Fibroblast of lung (primary cell): ENCODE measurements at regions not wholly inside any gene's neighbourhood (a gene's known extent, or its start where the extent isn't known, plus 50 kb on each side); places are given as distances from the start of the nearest gene placed in this dataset.

Experiments
- EZH2 ChIP-seq: IDR thresholded peaks from 2 replicates; pipeline ENCODE4 v1.5.1; 2012; ENCODE audit warnings: low read length, control low read depth, mild to moderate bottlenecking; ENCODE audit errors: missing control alignments
- TF ChIP-seq, protein P1 (sequence below), 2 donors: IDR thresholded peaks in 1 of 2; conservative IDR thresholded peaks in 1 of 2; 1 replicate in 1 of 2; 2 replicates in 1 of 2; pipeline ENCODE4 v1.5.1; 2011 to 2012; ENCODE audit warnings: low read length in 2 of 2, control low read depth in 1 of 2, inconsistent platforms in 1 of 2, low read depth in 1 of 2, mild to moderate bottlenecking in 1 of 2

DNA sequence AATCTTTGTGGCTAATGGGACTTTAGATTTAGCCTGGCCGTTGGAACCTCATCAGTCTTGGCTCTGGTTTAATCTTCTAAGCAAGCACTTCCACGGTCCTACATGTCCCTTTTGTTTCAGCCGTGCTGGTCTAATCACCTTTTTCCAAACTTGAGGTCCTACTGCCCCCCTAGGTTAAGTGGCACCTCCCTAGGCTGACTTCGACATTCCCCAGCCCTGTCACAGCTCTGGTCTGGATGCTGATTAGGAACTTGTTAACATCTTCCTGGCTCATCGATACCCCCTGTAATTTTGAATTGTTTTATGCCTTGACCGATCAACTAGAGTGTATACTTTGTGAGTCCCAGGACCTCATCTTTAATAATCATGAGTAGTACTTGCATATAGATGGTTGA lies 56.6 kb downstream of the OTOR start:
- TF ChIP-seq, protein P1, sequence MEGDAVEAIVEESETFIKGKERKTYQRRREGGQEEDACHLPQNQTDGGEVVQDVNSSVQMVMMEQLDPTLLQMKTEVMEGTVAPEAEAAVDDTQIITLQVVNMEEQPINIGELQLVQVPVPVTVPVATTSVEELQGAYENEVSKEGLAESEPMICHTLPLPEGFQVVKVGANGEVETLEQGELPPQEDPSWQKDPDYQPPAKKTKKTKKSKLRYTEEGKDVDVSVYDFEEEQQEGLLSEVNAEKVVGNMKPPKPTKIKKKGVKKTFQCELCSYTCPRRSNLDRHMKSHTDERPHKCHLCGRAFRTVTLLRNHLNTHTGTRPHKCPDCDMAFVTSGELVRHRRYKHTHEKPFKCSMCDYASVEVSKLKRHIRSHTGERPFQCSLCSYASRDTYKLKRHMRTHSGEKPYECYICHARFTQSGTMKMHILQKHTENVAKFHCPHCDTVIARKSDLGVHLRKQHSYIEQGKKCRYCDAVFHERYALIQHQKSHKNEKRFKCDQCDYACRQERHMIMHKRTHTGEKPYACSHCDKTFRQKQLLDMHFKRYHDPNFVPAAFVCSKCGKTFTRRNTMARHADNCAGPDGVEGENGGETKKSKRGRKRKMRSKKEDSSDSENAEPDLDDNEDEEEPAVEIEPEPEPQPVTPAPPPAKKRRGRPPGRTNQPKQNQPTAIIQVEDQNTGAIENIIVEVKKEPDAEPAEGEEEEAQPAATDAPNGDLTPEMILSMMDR (conservative IDR thresholded peaks at IDR 0.05 in 1 of 2, IDR thresholded peaks at IDR 0.05 in 1 of 2; ENCODE audit: low read depth in 1 of 2, low read length in 2 of 2) = no peak
- no peak for TF ChIP-seq EZH2
